BJ (cell line): ENCODE measurements at regions not wholly inside any gene's neighbourhood (a gene's known extent, or its start where the extent isn't known, plus 50 kb on each side); places are given as distances from the start of the nearest gene placed in this dataset.
A peak's percentile ranks its signal among the peaks of the same experiment; 100 is the strongest.

Experiments
- CTCF ChIA-PET: fragments of 350-600 bp; formaldehyde crosslinking; extraction: SDS; loops from one replicate; lab custom pipeline; 2021; ENCODE audit warnings: antibody characterized with exemption, inconsistent platforms; lab: Yijun Ruan, JAX
- POLR2A ChIA-PET: fragments of 300-600 bp; sonication (Branson Sonifier 250); formaldehyde crosslinking; extraction: SDS; loops from one replicate; lab custom pipeline; 2021; ENCODE audit warnings: antibody characterized with exemption; lab: Charles Lee
- DNase-seq: peaks from one replicate; pipeline ENCODE4 v3.0.0-alpha.2; 2011; ENCODE audit warnings: low read depth
- H3K27me3 ChIP-seq: 2 replicates; pipeline ENCODE4 v1.6.0; 2011; ENCODE audit warnings: low read length; ENCODE audit not compliant: control insufficient read depth, insufficient read depth
- H3K36me3 ChIP-seq: 2 replicates; pipeline ENCODE4 v1.5.1; 2011; ENCODE audit warnings: low read length; ENCODE audit not compliant: control insufficient read depth, insufficient read depth
- H3K4me3 ChIP-seq: 2 replicates; pipeline ENCODE4 v1.5.1; 2011; ENCODE audit warnings: low read depth, mild to moderate bottlenecking, control low read depth, low read length
- CTCF ChIP-seq: IDR thresholded peaks from 2 replicates; pipeline ENCODE4 v1.5.1; 2011; ENCODE audit warnings: low read depth, mild to moderate bottlenecking, control low read depth, inconsistent platforms, low read length, moderate library complexity; ENCODE audit not compliant: insufficient read depth

- ChIA-PET CTCF (interaction anchor here (0.9 to 1.3 kb wide), 3 partner anchors 9 to 254 kb away, joined by 3 to 7 read pairs (median 4); no protein-coding TSS in a partner anchor), POLR2A (no interaction called here)
- H3K27me3 ChIP-seq = no peaks in the 10 kb centered on the region
- no peak for DNase-seq
- H3K36me3 ChIP-seq = no peaks in the 10 kb centered on the region
- H3K4me3 ChIP-seq = no peak overlapping the region
- TF ChIP-seq CTCF = no peak
Observed at GRCh38 chr2:172207911-172208310, 105.2 kb upstream of the DLX2 start.

- DNase-seq = peak; percentile 36
- no peaks in the 10 kb centered on the region for H3K27me3 ChIP-seq
- ChIA-PET CTCF (interaction anchor here (0.8 to 2.0 kb wide), 8 partner anchors 10 to 256 kb away, joined by 3 to 4 read pairs (median 3); no protein-coding TSS in a partner anchor), POLR2A (interaction anchor here (0.7 kb wide), 1 partner anchor 218 kb away, joined by 3 read pairs; no protein-coding TSS in a partner anchor)
- no peaks in the 10 kb centered on the region for H3K36me3 ChIP-seq
- no peak overlapping the region for H3K4me3 ChIP-seq
- TF ChIP-seq CTCF = no peak
Observed at GRCh38 chr2:172208791-172209325, 106.2 kb upstream of the DLX2 start.

GRCh38 chr2:172210599-172210998, 107.9 kb upstream of the DLX2 start:
- CTCF ChIA-PET = interaction anchor here (0.6 to 1.9 kb wide), 2 partner anchors 131 to 251 kb away, joined by 3 to 4 read pairs; no protein-coding TSS in a partner anchor
- no peaks in the 10 kb centered on the region for H3K36me3 ChIP-seq
- H3K27me3 ChIP-seq = no peaks in the 10 kb centered on the region
- no peak overlapping the region for H3K4me3 ChIP-seq
- no peak for TF ChIP-seq CTCF
- DNase-seq = no peak
- POLR2A ChIA-PET = no interaction called here

- Histone ChIP-seq H3K36me3 (no peaks in the 10 kb centered on the region), H3K4me3 (no peak overlapping the region), H3K27me3 (no peaks in the 10 kb centered on the region)
- no peak for TF ChIP-seq CTCF
- no peak for DNase-seq
- POLR2A ChIA-PET = no interaction called here
- CTCF ChIA-PET = interaction anchor here (1.0 kb wide), 1 partner anchor 19 kb away, joined by 3 read pairs; no protein-coding TSS in a partner anchor
Observed at GRCh38 chr2:172211512-172211911, 108.8 kb upstream of the DLX2 start.

GRCh38 chr2:172213116-172213860, 110.6 kb upstream of the DLX2 start:
- no peaks in the 10 kb centered on the region for H3K27me3 ChIP-seq
- H3K36me3 ChIP-seq = no peaks in the 10 kb centered on the region
- H3K4me3 ChIP-seq = no peak overlapping the region
- no peak for TF ChIP-seq CTCF
- ChIA-PET POLR2A (interaction anchor here (0.7 kb wide), 1 partner anchor 147 kb away, joined by 4 read pairs; no protein-coding TSS in a partner anchor), CTCF (interaction anchor here (0.7 to 1.3 kb wide), 2 partner anchors 40 to 290 kb away, joined by 3 to 4 read pairs; no protein-coding TSS in a partner anchor)
- DNase-seq = no peak
